Gastrocnemius medialis (tissue), 4 donors: ENCODE measurements at regions not wholly inside any gene's neighbourhood (a gene's known extent, or its start where the extent isn't known, plus 50 kb on each side); places are given as distances from the start of the nearest gene placed in this dataset.

ENCODE experiments used
- ATAC-seq, 2 donors: fragments of 150-250 bp; one replicate each; pipeline ENCODE4 v1.9.1; 2016
- DNase-seq, 2 donors: peaks; one replicate each; pipeline ENCODE4 v3.0.0-alpha.2; 2019
- H3K27ac ChIP-seq, 4 donors: fragments of 200-600 bp; sonication (generic); 1 replicate in 1 of 4; 2 replicates in 3 of 4; pipeline ENCODE4 v1.5.1; 2016 to 2018; ENCODE audit warnings: mild to moderate bottlenecking in 2 of 4, moderate library complexity in 1 of 4
- H3K27me3 ChIP-seq, 3 donors: fragments of 200-600 bp; sonication (generic) in 2 of 3; 1 replicate in 1 of 3; 2 replicates in 2 of 3; pipeline versions ENCODE4 v1.5.1 to v1.6.0; 2016 to 2019; ENCODE audit warnings: mild to moderate bottlenecking in 1 of 3, moderate library complexity in 1 of 3
- H3K36me3 ChIP-seq, 2 donors: fragments of 200-600 bp; sonication (generic) in 1 of 2; one replicate each; pipeline ENCODE4 v1.5.1; 2017 to 2018
- H3K4me1 ChIP-seq, 2 donors: fragments of 200-600 bp; sonication (generic) in 1 of 2; one replicate each; pipeline ENCODE4 v1.5.1; 2016 to 2017; ENCODE audit warnings: mild to moderate bottlenecking in 2 of 2
- H3K4me3 ChIP-seq, 4 donors: fragments of 200-600 bp; sonication (generic) in 3 of 4; 1 replicate in 1 of 4; 2 replicates in 3 of 4; pipeline ENCODE4 v1.5.1; 2016 to 2019; ENCODE audit warnings: mild to moderate bottlenecking in 2 of 4
- H3K9me3 ChIP-seq, 3 donors: fragments of 200-600 bp; sonication (generic) in 2 of 3; 1 replicate in 1 of 3; 2 replicates in 2 of 3; pipeline ENCODE4 v1.5.1; 2016 to 2019
- CTCF ChIP-seq, 5 experiments: fragments of 450-650 bp in 3 of 5; fragments of 200-600 bp in 2 of 5; sonication (generic) in 2 of 5; IDR thresholded peaks in 4 of 5; conservative IDR thresholded peaks in 1 of 5; 1 replicate in 4 of 5; 2 replicates in 1 of 5; pipeline ENCODE4 v1.5.1; 2016 to 2019; ENCODE audit warnings: antibody characterized with exemption in 5 of 5, mild to moderate bottlenecking in 3 of 5, moderate library complexity in 3 of 5
- POLR2A ChIP-seq, 2 donors: fragments of 450-650 bp; IDR thresholded peaks; one replicate each; pipeline ENCODE4 v1.6.1; 2017; ENCODE audit warnings: antibody characterized with exemption in 2 of 2, mild to moderate bottlenecking in 2 of 2, moderate library complexity in 2 of 2
- in situ Hi-C, 4 donors: fragments of 200-750 bp; cut with MboI; loops; one replicate each; pipeline versions ENCODE4 v1.15.0 to v1.8.0; 2017; ENCODE audit warnings: low sequenced_read_pairs in 4 of 4
- intact Hi-C: fragments of 100-400 bp; cut with DNase I; formaldehyde crosslinking; loops from one replicate; pipeline ENCODE4 v1.15.1; 2023; ENCODE audit warnings: low total_unique reads

DNA sequence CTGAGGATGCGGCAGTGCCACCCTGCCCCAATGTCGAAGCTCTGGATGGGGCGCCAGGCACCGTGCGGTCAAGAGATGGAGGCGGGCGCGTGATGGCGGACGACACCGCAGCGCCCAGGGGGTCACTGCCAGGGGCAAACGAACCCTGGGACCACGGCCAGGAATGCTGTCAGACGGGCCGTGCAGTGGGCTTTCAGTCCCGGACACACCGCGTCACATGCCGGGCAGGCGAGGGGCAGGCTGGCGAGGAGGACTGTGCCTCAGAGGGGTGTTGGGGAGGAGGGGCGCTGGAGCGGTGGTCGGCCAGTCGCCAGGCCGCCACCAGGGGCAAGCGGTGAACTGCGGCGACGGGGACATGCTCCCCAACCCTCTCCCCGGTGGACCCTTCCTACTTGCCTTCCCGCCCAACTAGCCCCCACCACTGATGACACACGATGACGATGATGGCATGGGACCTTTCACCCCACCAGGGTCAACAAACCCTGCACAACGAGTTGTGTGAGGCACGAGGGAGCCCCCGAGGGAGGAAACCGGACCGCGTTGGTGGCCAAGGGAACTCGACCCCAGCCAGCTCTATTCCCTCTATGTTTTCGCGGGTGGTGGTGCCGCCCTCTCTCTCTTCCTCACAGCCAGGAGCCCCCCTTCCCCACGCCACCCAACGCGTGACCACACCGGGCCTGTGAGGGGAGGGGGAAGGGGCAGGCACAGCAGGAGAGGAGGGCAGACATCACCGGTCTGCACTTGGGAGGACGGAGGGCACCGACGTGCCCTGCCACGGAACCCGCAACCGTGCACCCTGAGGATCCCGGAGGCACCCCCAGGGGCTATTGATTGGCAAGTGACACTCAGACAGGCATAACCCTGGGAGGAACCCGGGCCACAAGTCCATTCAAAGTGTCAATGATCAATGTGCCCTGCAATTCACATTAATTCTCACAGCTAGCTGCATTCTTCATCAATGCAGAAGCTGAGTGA lies 1960.9 kb upstream of the DEFB115 start:
- no peak overlapping the region for H3K27ac ChIP-seq
- no peaks in the 10 kb centered on the region for H3K27me3 ChIP-seq
- in situ Hi-C loops (no loop called here), intact Hi-C loops (no loop called here)
- no peak for DNase-seq
- no peak for ATAC-seq
- TF ChIP-seq CTCF (IDR thresholded peaks at IDR 0.05 in 4 of 5, conservative IDR thresholded peaks at IDR 0.05 in 1 of 5), result no peak
- no peak for TF ChIP-seq POLR2A (IDR thresholded peaks at IDR 0.05)
- H3K36me3 ChIP-seq, result no peaks in the 10 kb centered on the region
- no peaks in the 10 kb centered on the region for H3K9me3 ChIP-seq
- no peak overlapping the region for H3K4me3 ChIP-seq
- no peaks in the 10 kb centered on the region for H3K4me1 ChIP-seq

DNA sequence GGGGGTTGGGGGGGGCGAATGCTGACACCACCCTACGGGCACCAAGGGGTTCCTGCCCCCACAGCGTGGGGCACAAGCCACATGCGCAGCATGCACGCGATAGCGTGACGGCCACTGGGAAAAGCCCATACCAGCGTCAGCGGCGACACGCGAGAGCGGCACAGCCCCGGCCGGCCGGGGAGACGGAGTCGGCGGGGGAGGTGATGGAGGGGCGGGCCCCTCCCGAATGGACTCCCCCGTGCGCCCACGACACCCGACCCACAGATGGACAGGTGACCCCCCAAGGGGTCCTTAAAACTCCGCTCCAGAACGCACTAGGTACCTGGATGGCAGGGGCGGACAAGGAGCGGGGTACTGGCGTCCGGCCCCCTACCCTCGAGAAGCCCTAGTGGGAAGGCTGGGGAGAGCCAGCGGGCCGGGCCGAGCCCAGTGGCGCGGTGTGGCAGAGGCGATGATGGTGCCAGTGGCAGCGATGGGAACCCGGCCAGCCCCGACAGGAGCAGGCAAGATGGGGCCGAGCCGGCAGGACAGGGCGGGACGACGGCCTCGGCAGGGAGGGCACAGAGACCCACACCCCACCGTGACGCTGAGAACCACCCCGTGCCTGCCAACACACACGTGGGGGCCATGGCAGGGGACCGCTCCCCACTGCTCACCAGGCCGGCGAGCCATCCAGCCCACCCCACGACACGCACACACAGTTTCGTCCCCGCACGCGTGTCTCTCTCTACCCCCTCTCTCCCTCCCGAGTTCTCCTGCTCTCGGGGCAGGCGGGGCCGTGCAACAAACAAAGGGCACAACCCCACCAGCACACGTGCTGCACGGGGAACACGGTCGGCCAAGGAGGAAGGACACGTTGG lies 1959.8 kb upstream of the DEFB115 start:
- in situ Hi-C loops (no loop called here), intact Hi-C loops (no loop called here)
- no peaks in the 10 kb centered on the region for H3K9me3 ChIP-seq
- no peaks in the 10 kb centered on the region for H3K4me1 ChIP-seq
- H3K36me3 ChIP-seq, result no peaks in the 10 kb centered on the region
- no peak for DNase-seq
- TF ChIP-seq CTCF (IDR thresholded peaks at IDR 0.05 in 4 of 5, conservative IDR thresholded peaks at IDR 0.05 in 1 of 5) (no peak), POLR2A (IDR thresholded peaks at IDR 0.05) (no peak)
- no peak overlapping the region for H3K27ac ChIP-seq
- H3K27me3 ChIP-seq, result no peaks in the 10 kb centered on the region
- no peak for ATAC-seq
- H3K4me3 ChIP-seq, result no peak overlapping the region

- TF ChIP-seq CTCF (IDR thresholded peaks at IDR 0.05 in 4 of 5, conservative IDR thresholded peaks at IDR 0.05 in 1 of 5), result no peak
- TF ChIP-seq POLR2A (IDR thresholded peaks at IDR 0.05), result no peak
- in situ Hi-C loops (no loop called here), intact Hi-C loops (no loop called here)
- DNase-seq (no peak), ATAC-seq (no peak)
- Histone ChIP-seq H3K36me3 (no peaks in the 10 kb centered on the region), H3K9me3 (no peaks in the 10 kb centered on the region), H3K27ac (no peak overlapping the region), H3K4me1 (no peaks in the 10 kb centered on the region), H3K4me3 (no peak overlapping the region), H3K27me3 (no peaks in the 10 kb centered on the region)
Measured at GRCh38 chr20:29298271-29298590, 1959.2 kb upstream of the DEFB115 start.

DNA sequence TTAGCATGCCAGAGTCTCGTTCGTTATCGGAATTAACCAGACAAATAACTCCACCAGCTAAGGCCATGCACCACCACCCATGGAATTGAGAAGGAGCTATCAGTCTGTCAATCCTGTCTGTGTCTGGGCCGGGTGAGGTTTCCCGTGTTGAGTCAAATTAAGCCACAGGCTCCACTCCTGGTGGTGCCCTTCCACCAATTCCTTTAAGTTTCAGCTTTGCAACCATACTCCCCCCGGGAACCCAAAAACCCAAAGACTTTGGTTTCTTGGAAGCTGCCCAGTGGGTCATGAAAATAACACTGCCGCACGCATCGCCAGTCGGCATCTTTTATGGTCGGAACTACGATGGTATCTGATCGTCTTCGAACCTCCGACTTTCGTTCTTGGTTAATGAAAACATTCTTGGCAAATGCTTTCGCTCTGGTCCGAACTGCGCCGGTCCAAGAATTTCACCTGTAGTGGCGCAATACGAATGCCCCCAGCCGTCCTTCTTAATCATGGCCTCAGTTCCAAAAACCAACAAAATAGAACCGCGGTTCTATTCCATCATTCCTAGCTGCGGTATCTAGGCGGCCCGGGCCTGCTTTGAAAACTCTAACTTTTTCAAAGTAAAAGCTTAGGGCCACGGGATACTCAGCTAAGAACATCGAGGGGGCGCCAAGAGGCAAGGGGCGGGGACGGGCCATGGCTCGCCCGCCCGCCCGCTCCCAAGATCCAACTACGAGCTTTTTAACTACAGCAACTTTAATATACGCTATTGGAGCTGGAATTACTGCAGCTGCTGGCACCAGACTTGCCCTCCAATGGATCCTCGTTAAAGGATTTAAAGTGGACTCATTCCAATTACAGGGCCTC lies 1958.5 kb upstream of the DEFB115 start:
- TF ChIP-seq POLR2A (IDR thresholded peaks at IDR 0.05), result no peak
- no peak for TF ChIP-seq CTCF (IDR thresholded peaks at IDR 0.05 in 4 of 5, conservative IDR thresholded peaks at IDR 0.05 in 1 of 5)
- intact Hi-C loops, result no loop called here
- no peak overlapping the region for H3K27ac ChIP-seq
- H3K27me3 ChIP-seq, result no peaks in the 10 kb centered on the region
- H3K4me1 ChIP-seq, result no peaks in the 10 kb centered on the region
- ATAC-seq (no peak), DNase-seq (no peak)
- H3K4me3 ChIP-seq, result no peak overlapping the region
- no peaks in the 10 kb centered on the region for H3K9me3 ChIP-seq
- in situ Hi-C loops, result no loop called here
- no peaks in the 10 kb centered on the region for H3K36me3 ChIP-seq
